WI38 (cell line): ENCODE measurements at regions not wholly inside any gene's neighbourhood (a gene's known extent, or its start where the extent isn't known, plus 50 kb on each side); places are given as distances from the start of the nearest gene placed in this dataset.
"Not testable (repeated sequence)": the region's sequence is repeated elsewhere in the genome, so short reads cannot be mapped to it uniquely, and the experiment has no call there.

Experiments used
- H3K4me3 ChIP-seq: 2 replicates; pipeline ENCODE4 v1.5.1; 2011; ENCODE audit warnings: low read depth, mild to moderate bottlenecking, control low read depth, low read length
- CTCF ChIP-seq: IDR thresholded peaks from 2 replicates; pipeline ENCODE4 v1.5.1; 2012; ENCODE audit warnings: low read depth, mild to moderate bottlenecking, control low read depth, low read length

DNA sequence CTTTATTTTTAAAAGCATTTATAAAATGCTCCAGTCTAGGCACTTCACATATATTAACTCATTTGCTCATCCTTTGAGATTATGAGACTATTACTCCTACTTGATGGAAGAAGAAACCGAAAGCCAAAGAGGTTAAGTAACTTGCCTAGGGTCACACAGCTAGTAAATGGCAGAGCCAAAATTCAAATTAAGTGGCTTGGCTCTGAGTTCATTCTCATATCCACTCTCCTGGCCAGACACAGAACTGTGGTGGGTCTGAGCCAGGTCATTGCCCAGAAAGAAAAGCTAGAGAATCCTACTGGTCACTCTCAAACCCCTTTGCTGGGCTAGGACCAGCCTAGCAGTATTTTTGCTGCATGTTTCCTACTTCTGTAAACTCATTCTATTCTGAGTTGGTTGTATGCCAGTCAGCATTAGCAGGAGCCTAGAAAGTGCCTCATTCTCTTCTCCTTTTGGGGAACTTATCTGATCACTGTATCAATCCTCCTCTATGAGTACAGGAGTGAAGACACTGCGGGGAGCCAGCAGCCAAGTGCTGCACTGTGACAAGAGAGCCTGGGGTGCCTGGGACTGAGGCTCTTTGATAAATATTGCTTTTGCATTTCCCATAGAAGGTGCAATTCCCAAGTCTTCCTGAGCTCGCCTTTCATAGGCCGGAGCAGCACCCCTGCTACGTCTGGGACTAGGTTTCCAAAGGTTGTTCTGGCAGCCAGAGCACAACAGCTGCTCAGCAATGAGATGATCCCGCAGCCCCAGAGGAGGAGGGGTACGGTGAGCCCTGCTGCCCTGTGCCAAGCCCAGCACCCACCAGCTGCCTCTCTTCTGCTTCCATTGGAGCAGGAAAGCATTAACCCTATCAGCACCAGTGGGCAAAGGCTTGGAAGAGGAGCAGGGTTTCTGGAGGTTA lies 728.3 kb downstream of the MAFB start:
- no peak for TF ChIP-seq CTCF
- H3K4me3 ChIP-seq = no peak overlapping the region

GRCh38 chr20:39957911-39958310 lies 731.1 kb downstream of the MAFB start:
- not testable (repeated sequence) for H3K4me3 ChIP-seq

DNA sequence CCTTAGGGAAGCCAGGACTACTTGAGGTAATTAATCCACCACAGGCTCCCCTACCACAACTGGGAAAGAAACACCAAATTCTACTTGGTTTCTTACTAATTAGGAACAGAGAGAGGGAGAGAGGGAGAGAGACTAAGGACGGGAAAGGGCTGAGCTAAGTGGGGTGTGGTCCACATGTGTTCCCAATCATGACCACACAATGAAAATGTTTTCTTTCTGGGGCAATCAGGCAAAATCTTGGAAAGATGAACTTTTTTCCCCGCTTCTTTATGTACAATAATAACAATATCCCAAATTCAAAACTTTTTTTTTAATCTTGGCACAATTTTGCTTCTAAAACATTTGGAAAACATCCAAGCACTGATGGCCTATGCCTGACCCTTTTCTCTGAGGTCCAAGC lies 734.4 kb downstream of the MAFB start:
- no peak for TF ChIP-seq CTCF
- H3K4me3 ChIP-seq = no peak overlapping the region

- no peak for TF ChIP-seq CTCF
- no peak overlapping the region for H3K4me3 ChIP-seq
These were observed 742.1 kb downstream of the MAFB start for GRCh38 chr20:39946931-39947330.

DNA sequence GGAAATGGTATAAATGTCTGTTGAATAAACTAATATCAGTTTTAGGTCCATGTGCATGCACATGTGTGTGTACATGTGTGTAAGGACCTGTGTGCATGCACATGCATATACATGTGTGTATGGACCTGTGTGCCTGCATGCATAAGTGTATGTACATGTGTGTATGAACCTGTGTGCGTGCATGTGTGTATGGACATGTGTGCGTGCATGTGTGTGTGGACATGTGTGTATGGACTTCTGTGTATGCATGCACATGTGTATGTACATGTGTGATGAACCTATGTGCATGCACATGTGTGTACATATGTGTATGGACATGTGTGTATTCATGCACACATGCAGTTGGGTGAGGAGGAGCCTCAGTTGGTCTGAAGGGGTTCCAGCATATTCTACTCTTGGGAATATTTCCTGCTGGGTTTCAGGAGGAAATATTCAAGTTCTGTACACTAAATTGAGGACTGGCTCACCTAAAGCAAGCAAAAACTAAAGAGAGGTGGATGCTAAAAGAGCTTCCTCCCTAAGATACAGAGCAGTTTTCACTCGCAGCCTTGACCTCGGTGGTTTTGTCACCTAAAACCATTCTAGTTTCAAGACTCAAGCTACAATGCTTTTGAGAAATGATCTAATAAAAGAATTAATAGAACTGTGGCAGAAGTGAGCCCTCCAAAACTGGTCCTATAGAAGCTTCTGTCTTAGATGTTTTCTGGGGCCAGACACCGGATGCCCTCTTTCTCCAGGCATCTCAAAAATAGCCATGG lies 742.8 kb downstream of the MAFB start:
- no peak overlapping the region for H3K4me3 ChIP-seq
- TF ChIP-seq CTCF = no peak

DNA sequence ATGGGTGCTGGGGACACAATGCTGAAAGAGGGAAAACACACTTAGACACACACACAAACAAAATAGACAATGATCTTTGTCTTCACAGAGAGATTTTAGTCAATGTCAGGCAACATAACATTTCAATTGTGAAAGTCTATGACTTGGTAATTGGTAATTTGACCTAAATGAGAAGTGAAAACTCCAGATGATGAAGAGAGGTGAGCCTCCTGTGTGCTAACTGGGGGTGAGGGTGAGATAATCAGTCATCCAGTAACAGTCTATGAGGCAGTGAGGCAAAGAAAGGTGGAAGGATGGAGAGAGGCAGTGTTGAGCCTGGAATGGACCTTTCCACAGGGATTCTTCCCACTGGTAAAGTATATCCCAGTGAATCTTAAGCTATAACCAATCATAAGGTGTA lies 744.2 kb downstream of the MAFB start:
- H3K4me3 ChIP-seq = no peak overlapping the region
- TF ChIP-seq CTCF = no peak

DNA sequence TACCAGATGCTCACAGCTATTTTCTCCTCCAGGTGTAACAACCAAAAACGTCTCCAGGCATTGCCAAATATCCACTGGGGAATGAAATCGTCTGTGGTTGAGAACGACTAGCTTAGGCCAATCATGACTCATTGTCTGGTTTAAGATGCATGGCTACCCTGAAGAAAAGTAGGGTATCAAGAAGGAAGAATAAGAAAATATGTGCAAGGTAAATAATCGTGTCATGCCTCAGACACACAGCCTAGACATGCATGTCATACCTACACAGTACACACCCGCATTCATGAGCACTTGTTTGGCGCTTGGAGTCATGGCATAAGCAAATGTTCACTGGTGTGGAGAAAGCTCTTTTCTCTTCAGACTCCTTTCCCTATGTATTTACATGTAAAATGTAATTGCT lies 745.7 kb downstream of the MAFB start:
- no peak overlapping the region for H3K4me3 ChIP-seq
- TF ChIP-seq CTCF = no peak
